HUES64 (cell line): ENCODE measurements at regions not wholly inside any gene's neighbourhood (a gene's known extent, or its start where the extent isn't known, plus 50 kb on each side); places are given as distances from the start of the nearest gene placed in this dataset.

Source experiments
- H3K27ac ChIP-seq: 2 replicates; pipeline ENCODE4 v1.7.0; 2013; ENCODE audit warnings: low read depth, low read length, inconsistent platforms
- H3K27me3 ChIP-seq: 2 replicates; pipeline ENCODE4 v1.6.1; 2013; ENCODE audit warnings: mild to moderate bottlenecking, low read length; ENCODE audit not compliant: insufficient read depth
- H3K36me3 ChIP-seq: 2 replicates; pipeline ENCODE4 v1.6.1; 2013; ENCODE audit warnings: mild to moderate bottlenecking, low read length; ENCODE audit not compliant: insufficient read depth
- H3K4me1 ChIP-seq: 2 replicates; pipeline ENCODE4 v1.6.1; 2013; ENCODE audit warnings: mild to moderate bottlenecking, low read length, moderate library complexity; ENCODE audit not compliant: insufficient read depth
- H3K4me3 ChIP-seq: 2 replicates; pipeline ENCODE4 v1.5.1; 2013; ENCODE audit warnings: mild to moderate bottlenecking, low read length, moderate library complexity
- H3K9ac ChIP-seq: 2 replicates; pipeline ENCODE4 v1.6.1; 2013; ENCODE audit warnings: mild to moderate bottlenecking, low read depth, low read length
- H3K9me3 ChIP-seq: 2 replicates; pipeline ENCODE4 v1.6.1; 2013; ENCODE audit warnings: low read depth, low read length; ENCODE audit not compliant: insufficient read depth
- WGBS: fragments of 150-250, 120-280 bp; methylation state at CpG from one replicate; pipeline ENCODE4 v1.1.7; 2013; ENCODE audit warnings: missing lambda C conversion rate; 5-methylcytosine and 5-hydroxymethylcytosine counted together

- Histone ChIP-seq H3K9ac (no peak overlapping the region), H3K9me3 (0 out of 2 replicates have a peak, but pooled peaks cover 2% of the 10 kb centered on the region), H3K27me3 (peaks cover 8% of the 10 kb centered on the region; the same call in 1 of the 2 replicates), H3K4me1 (peaks cover 15% of the 10 kb centered on the region), H3K4me3 (no peak overlapping the region), H3K36me3 (no peaks in the 10 kb centered on the region), H3K27ac (no peak overlapping the region)
- WGBS = 25% methylated on average over 4 of the region's 4 CpGs
These were observed 311.9 kb downstream of the SHQ1 start for GRCh38 chr3:72536206-72536877.

- Histone ChIP-seq H3K4me3 (no peak overlapping the region), H3K36me3 (no peaks in the 10 kb centered on the region), H3K27me3 (peaks cover 8% of the 10 kb centered on the region; the same call in 1 of the 2 replicates), H3K27ac (no peak overlapping the region), H3K4me1 (peaks cover 15% of the 10 kb centered on the region), H3K9ac (no peak overlapping the region), H3K9me3 (no peaks in the 10 kb centered on the region)
- WGBS = 64% methylated on average over 7 of the region's 7 CpGs
These were observed 312.5 kb downstream of the SHQ1 start for GRCh38 chr3:72535772-72536171.

GRCh38 chr3:72533591-72534473 is 314.4 kb downstream of the SHQ1 start:
- no peaks in the 10 kb centered on the region for H3K36me3 ChIP-seq
- H3K9me3 ChIP-seq = no peaks in the 10 kb centered on the region
- peaks cover 8% of the 10 kb centered on the region; the same call in 1 of the 2 replicates for H3K27me3 ChIP-seq
- peaks cover 15% of the 10 kb centered on the region for H3K4me1 ChIP-seq
- 91% methylated on average over 8 of the region's 8 CpGs for WGBS
- no peak overlapping the region for H3K9ac ChIP-seq
- H3K4me3 ChIP-seq = no peak overlapping the region
- no peak overlapping the region for H3K27ac ChIP-seq

- H3K27ac ChIP-seq = no peak overlapping the region
- H3K9me3 ChIP-seq = no peaks in the 10 kb centered on the region
- no peak overlapping the region for H3K4me3 ChIP-seq
- H3K36me3 ChIP-seq = no peaks in the 10 kb centered on the region
- peaks cover under 1% of the 10 kb centered on the region for H3K4me1 ChIP-seq
- peaks cover 8% of the 10 kb centered on the region; the same call in 1 of the 2 replicates for H3K27me3 ChIP-seq
- H3K9ac ChIP-seq = no peak overlapping the region
These were observed 317.8 kb downstream of the SHQ1 start for GRCh38 chr3:72530426-72530825.

- Histone ChIP-seq H3K4me1 (no peaks in the 10 kb centered on the region), H3K4me3 (no peak overlapping the region), H3K36me3 (no peaks in the 10 kb centered on the region), H3K27me3 (peaks cover 8% of the 10 kb centered on the region; the same call in 1 of the 2 replicates), H3K27ac (no peak overlapping the region), H3K9me3 (no peaks in the 10 kb centered on the region), H3K9ac (no peak overlapping the region)
- WGBS = 89% methylated on average over 4 of the region's 4 CpGs
These were observed 319.2 kb downstream of the SHQ1 start for GRCh38 chr3:72529081-72529480.

GRCh38 chr3:72523429-72524151 is 324.7 kb downstream of the SHQ1 start:
- WGBS = 84% methylated on average over 8 of the region's 9 CpGs
- H3K4me3 ChIP-seq = no peak overlapping the region
- no peak overlapping the region for H3K27ac ChIP-seq
- no peaks in the 10 kb centered on the region for H3K27me3 ChIP-seq
- no peaks in the 10 kb centered on the region for H3K9me3 ChIP-seq
- no peaks in the 10 kb centered on the region for H3K4me1 ChIP-seq
- no peak overlapping the region for H3K9ac ChIP-seq
- H3K36me3 ChIP-seq = no peaks in the 10 kb centered on the region

GRCh38 chr3:72520690-72521308 is 327.4 kb downstream of the SHQ1 start:
- H3K9ac ChIP-seq = no peak overlapping the region
- H3K4me3 ChIP-seq = no peak overlapping the region

GRCh38 chr3:72519946-72520604 is 328.2 kb downstream of the SHQ1 start:
- H3K9ac ChIP-seq = no peak overlapping the region
- no peak overlapping the region for H3K27ac ChIP-seq
- no peaks in the 10 kb centered on the region for H3K36me3 ChIP-seq
- no peak overlapping the region for H3K4me3 ChIP-seq
- H3K9me3 ChIP-seq = no peaks in the 10 kb centered on the region
- WGBS = 93% methylated on average over 4 of the region's 4 CpGs
- no peaks in the 10 kb centered on the region for H3K27me3 ChIP-seq
- no peaks in the 10 kb centered on the region for H3K4me1 ChIP-seq

More at GRCh38 chr3:72520690-72521308, 327.4 kb downstream of the SHQ1 start:
- no peaks in the 10 kb centered on the region for H3K27me3 ChIP-seq
- no peak overlapping the region for H3K27ac ChIP-seq
- H3K4me1 ChIP-seq = no peaks in the 10 kb centered on the region
- WGBS = 85% methylated on average over 8 of the region's 8 CpGs
- no peaks in the 10 kb centered on the region for H3K36me3 ChIP-seq
- H3K9me3 ChIP-seq = no peaks in the 10 kb centered on the region

- 92% methylated on average over 4 of the region's 4 CpGs for WGBS
- Histone ChIP-seq H3K27ac (no peak overlapping the region), H3K9me3 (no peaks in the 10 kb centered on the region), H3K9ac (no peak overlapping the region), H3K4me1 (no peaks in the 10 kb centered on the region), H3K4me3 (no peak overlapping the region), H3K36me3 (no peaks in the 10 kb centered on the region), H3K27me3 (no peaks in the 10 kb centered on the region)
These were observed 330.3 kb downstream of the SHQ1 start for GRCh38 chr3:72517921-72518424.

- WGBS = 91% methylated on average over 4 of the region's 5 CpGs
- Histone ChIP-seq H3K4me3 (no peak overlapping the region), H3K9ac (no peak overlapping the region), H3K4me1 (no peaks in the 10 kb centered on the region), H3K36me3 (no peaks in the 10 kb centered on the region), H3K9me3 (no peaks in the 10 kb centered on the region), H3K27me3 (no peaks in the 10 kb centered on the region), H3K27ac (no peak overlapping the region)
These were observed 330.9 kb downstream of the SHQ1 start for GRCh38 chr3:72517336-72517735.
